ENCODE measurements at regions not wholly inside any gene's neighbourhood (a gene's known extent, or its start where the extent isn't known, plus 50 kb on each side); places are given as distances from the start of the nearest gene placed in this dataset.

- no peak for DNase-seq (ENCODE audit: low read depth)
Measured at GRCh38 chr10:43806831-43807640, 158.4 kb upstream of the ZNF32 start.

- DNase-seq (ENCODE audit: low read depth), result no peak
Measured at GRCh38 chr10:43803791-43804190, 155.1 kb upstream of the ZNF32 start.

GRCh38 chr10:43802988-43803696 lies 154.5 kb upstream of the ZNF32 start:
- no peak for DNase-seq (ENCODE audit: low read depth)

GRCh38 chr10:43801626-43802025 lies 152.9 kb upstream of the ZNF32 start:
- DNase-seq (ENCODE audit: low read depth), result no peak

GRCh38 chr10:43801140-43801539 lies 152.5 kb upstream of the ZNF32 start:
- no peak for DNase-seq (ENCODE audit: low read depth)

GRCh38 chr10:43796781-43797180 lies 148.1 kb upstream of the ZNF32 start:
- DNase-seq (ENCODE audit: low read depth), result no peak

- DNase-seq (ENCODE audit: low read depth), result no peak
Measured at GRCh38 chr10:43795639-43796038, 147.0 kb upstream of the ZNF32 start.

- no peak for DNase-seq (ENCODE audit: low read depth)
Measured at GRCh38 chr10:43795093-43795492, 146.4 kb upstream of the ZNF32 start.

GRCh38 chr10:43794181-43794815 lies 145.6 kb upstream of the ZNF32 start:
- no peak for DNase-seq (ENCODE audit: low read depth)

GRCh38 chr10:43793704-43794103 lies 145.0 kb upstream of the ZNF32 start:
- DNase-seq (ENCODE audit: low read depth), result no peak

GRCh38 chr10:43790147-43790546 lies 141.5 kb upstream of the ZNF32 start:
- DNase-seq (ENCODE audit: low read depth), result no peak

- peak; percentile 24 for DNase-seq (ENCODE audit: low read depth)
Measured at GRCh38 chr10:43785252-43785651, 136.6 kb upstream of the ZNF32 start.

- no peak for DNase-seq (ENCODE audit: low read depth)
Measured at GRCh38 chr10:43782814-43783213, 134.1 kb upstream of the ZNF32 start.

GRCh38 chr10:43781480-43782361 lies 133.0 kb upstream of the ZNF32 start:
- DNase-seq (ENCODE audit: low read depth), result peak; percentile 69

GRCh38 chr10:43778571-43778970 lies 129.9 kb upstream of the ZNF32 start:
- DNase-seq (ENCODE audit: low read depth), result no peak

GRCh38 chr10:43775384-43775783 lies 126.7 kb upstream of the ZNF32 start:
- peak; percentile 15 for DNase-seq (ENCODE audit: low read depth)

- peak; percentile 74 for DNase-seq (ENCODE audit: low read depth)
Measured at GRCh38 chr10:43774234-43774769, 125.6 kb upstream of the ZNF32 start.

- no peak for DNase-seq (ENCODE audit: low read depth)
Measured at GRCh38 chr10:43773736-43774135, 125.1 kb upstream of the ZNF32 start.

- DNase-seq (ENCODE audit: low read depth), result no peak
Measured at GRCh38 chr10:43772171-43772570, 123.5 kb upstream of the ZNF32 start.

- no peak for DNase-seq (ENCODE audit: low read depth)
Measured at GRCh38 chr10:43771675-43772074, 123.0 kb upstream of the ZNF32 start.

GRCh38 chr10:43765516-43765915 lies 116.8 kb upstream of the ZNF32 start:
- no peak for DNase-seq (ENCODE audit: low read depth)

Data from myocyte (in vitro differentiated cells).